ENCODE measurements at regions not wholly inside any gene's neighbourhood (a gene's known extent, or its start where the extent isn't known, plus 50 kb on each side); places are given as distances from the start of the nearest gene placed in this dataset.

GRCh38 chr2:82538590-82539279 is 1920.3 kb downstream of the SUCLG1 start:
- TF ChIP-seq CTCF (IDR thresholded peaks at IDR 0.05; ENCODE audit: low read depth, low read length, poor library complexity, severe bottlenecking) (no peak), EZH2phosphoT487 (IDR thresholded peaks at IDR 0.05; ENCODE audit: borderline replicate concordance, low read length) (no peak)

All from DOHH2 (cell line).